Inflammatory macrophage treated with lipopolysaccharide for 4 hours (primary cell): ENCODE measurements at regions not wholly inside any gene's neighbourhood (a gene's known extent, or its start where the extent isn't known, plus 50 kb on each side); places are given as distances from the start of the nearest gene placed in this dataset.

Experiments
- DNase-seq: peaks from one replicate; pipeline ENCODE4 v3.0.0-alpha.2; 2020

- DNase-seq = no peak
These were observed 154.5 kb upstream of the SPAG17 start for GRCh38 chr1:118339400-118340124.

- DNase-seq = no peak
These were observed 153.9 kb upstream of the SPAG17 start for GRCh38 chr1:118338936-118339335.

- no peak for DNase-seq
These were observed 152.3 kb upstream of the SPAG17 start for GRCh38 chr1:118337346-118337745.

GRCh38 chr1:118335331-118335732, 150.3 kb upstream of the SPAG17 start:
- DNase-seq = no peak

GRCh38 chr1:118334506-118334905, 149.5 kb upstream of the SPAG17 start:
- no peak for DNase-seq

- DNase-seq = no peak
These were observed 148.7 kb upstream of the SPAG17 start for GRCh38 chr1:118333601-118334210.

GRCh38 chr1:118326960-118327629, 142.1 kb upstream of the SPAG17 start:
- DNase-seq = no peak

- no peak for DNase-seq
These were observed 140.7 kb upstream of the SPAG17 start for GRCh38 chr1:118325550-118326225.

- DNase-seq = no peak
These were observed 138.2 kb upstream of the SPAG17 start for GRCh38 chr1:118323246-118323645.

- DNase-seq = no peak
These were observed 137.3 kb upstream of the SPAG17 start for GRCh38 chr1:118322331-118322730.

GRCh38 chr1:118321840-118322239, 136.8 kb upstream of the SPAG17 start:
- no peak for DNase-seq

GRCh38 chr1:118317842-118318614, 133.0 kb upstream of the SPAG17 start:
- no peak for DNase-seq

- DNase-seq = no peak
These were observed 121.8 kb upstream of the SPAG17 start for GRCh38 chr1:118306851-118307250.

- no peak for DNase-seq
These were observed 119.8 kb upstream of the SPAG17 start for GRCh38 chr1:118304722-118305359.

- DNase-seq = no peak
These were observed 118.5 kb upstream of the SPAG17 start for GRCh38 chr1:118303534-118303933.

- DNase-seq = no peak
These were observed 118.0 kb upstream of the SPAG17 start for GRCh38 chr1:118303064-118303463.

GRCh38 chr1:118302145-118302544, 117.1 kb upstream of the SPAG17 start:
- no peak for DNase-seq

GRCh38 chr1:118300808-118301207, 115.8 kb upstream of the SPAG17 start:
- DNase-seq = no peak

GRCh38 chr1:118298397-118298796, 113.4 kb upstream of the SPAG17 start:
- DNase-seq = no peak

- no peak for DNase-seq
These were observed 112.5 kb upstream of the SPAG17 start for GRCh38 chr1:118297521-118297920.

- no peak for DNase-seq
These were observed 110.0 kb upstream of the SPAG17 start for GRCh38 chr1:118294875-118295642.

GRCh38 chr1:118291661-118292060, 106.6 kb upstream of the SPAG17 start:
- no peak for DNase-seq
